Renal cortical epithelial cell (primary cell): ENCODE measurements at regions not wholly inside any gene's neighbourhood (a gene's known extent, or its start where the extent isn't known, plus 50 kb on each side); places are given as distances from the start of the nearest gene placed in this dataset.
A peak's percentile ranks its signal among the peaks of the same experiment; 100 is the strongest.

ENCODE experiments used
- DNase-seq: peaks from one replicate; pipeline ENCODE4 v3.0.0-alpha.2; 2011; ENCODE audit warnings: low read depth

DNA sequence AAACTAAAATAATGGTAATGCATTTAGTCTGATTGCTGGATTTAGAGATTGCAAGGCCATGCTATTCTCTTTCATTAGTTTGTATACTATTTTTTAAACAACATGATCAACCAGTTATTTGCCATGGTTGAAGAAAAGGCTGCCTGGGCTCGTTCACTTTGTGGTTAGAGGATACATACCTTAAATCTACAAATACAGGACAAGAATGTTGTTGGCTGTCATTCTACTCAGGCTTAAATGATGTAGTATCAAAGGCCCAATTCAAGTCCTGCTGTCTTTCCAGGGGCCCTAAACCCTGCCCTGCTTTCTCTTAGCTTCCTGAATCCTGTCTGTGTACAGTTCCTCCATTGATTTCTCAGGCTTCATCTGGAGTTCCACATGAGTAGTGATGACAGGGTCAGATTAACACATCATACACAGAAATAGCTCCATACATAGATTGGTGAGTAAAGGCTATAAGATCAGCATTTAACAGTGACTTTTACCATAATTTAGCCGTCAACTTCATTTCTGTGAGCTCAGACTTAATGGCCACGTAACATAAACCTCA, 114.9 kb upstream of the GPRIN3 start:
- DNase-seq, result peak; percentile 30

DNA sequence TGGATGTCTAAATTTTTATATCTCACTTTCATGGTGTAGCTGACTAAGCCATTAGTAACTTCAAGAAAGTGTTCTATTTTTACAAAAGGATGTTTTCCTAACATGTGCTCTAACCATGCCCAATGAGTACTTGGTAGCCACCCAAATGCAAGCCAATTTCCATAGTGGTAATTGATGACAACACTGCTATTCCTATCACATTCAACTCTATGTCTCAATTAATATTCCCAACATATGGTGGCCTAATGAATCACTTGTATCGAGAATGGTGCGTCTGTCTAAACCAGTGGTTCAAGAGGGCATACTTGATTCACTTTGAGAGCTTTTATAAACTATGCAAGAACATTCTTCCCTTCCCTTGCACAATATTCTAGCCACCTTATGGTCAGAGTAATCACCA, 112.9 kb upstream of the GPRIN3 start:
- DNase-seq, result no peak

DNA sequence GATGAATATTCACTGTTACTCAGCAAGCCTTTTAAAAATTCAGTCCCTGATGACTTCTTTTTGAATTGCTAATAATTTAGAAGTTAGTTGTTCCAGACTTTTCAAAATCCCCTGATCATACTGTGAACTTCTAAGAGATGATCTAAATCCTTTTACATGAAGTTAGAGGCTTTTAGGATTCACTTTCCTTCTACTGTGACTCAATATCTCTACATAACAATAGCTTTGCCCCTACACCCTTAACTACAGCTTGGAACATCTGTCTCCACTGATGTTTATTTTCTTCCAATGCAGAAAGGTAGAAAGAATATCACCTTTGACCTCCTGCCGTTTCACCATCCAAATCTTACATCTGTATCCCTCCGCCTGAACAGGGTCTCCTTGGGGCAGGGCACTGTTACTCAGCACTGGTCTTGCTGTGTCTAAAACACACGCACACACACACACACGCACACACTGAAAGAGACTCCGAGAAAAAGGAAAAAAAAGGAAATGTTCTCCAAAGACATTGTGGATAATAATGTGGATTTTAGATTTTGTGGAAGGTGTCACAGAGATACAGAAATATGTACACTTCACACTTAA, 111.6 kb upstream of the GPRIN3 start:
- no peak for DNase-seq

DNA sequence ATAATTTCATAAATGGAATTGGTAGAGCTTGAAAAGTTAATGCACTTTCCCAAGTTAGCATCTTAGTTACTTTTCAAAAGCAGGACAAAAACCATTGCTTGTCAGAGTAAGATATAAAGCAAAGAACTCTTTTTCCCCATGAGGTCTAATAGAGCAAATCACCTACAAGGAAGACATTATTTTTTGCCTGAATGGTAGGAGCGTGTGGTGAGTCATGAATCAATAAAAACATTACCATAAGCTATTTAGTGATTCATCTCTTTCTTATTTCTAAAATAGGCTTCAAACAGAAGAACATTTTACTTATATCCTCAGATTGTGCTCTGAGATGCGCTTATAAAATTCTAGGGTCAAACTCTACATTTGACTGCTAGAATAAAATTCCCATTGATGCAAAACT, 109.4 kb upstream of the GPRIN3 start:
- peak; percentile 65 for DNase-seq

DNA sequence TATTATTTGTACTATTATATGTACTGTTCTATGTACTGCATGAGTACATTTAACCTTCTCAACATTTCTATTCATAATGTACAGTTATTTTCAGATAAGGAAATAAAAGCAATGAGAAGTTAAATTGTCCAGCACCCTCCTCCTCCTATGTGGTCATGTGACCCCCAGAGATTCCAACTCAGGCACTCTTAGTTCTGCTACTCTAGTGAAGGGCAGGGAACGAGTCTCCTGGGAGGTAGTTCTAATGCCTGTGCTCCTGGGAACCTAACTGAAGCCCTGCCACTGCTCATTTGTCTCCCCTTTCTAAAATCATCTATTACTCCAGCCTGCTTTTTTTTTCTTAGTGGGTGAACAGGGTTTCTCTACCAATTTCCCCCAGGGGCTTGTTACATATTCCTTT, 105.9 kb upstream of the GPRIN3 start:
- DNase-seq, result no peak

DNA sequence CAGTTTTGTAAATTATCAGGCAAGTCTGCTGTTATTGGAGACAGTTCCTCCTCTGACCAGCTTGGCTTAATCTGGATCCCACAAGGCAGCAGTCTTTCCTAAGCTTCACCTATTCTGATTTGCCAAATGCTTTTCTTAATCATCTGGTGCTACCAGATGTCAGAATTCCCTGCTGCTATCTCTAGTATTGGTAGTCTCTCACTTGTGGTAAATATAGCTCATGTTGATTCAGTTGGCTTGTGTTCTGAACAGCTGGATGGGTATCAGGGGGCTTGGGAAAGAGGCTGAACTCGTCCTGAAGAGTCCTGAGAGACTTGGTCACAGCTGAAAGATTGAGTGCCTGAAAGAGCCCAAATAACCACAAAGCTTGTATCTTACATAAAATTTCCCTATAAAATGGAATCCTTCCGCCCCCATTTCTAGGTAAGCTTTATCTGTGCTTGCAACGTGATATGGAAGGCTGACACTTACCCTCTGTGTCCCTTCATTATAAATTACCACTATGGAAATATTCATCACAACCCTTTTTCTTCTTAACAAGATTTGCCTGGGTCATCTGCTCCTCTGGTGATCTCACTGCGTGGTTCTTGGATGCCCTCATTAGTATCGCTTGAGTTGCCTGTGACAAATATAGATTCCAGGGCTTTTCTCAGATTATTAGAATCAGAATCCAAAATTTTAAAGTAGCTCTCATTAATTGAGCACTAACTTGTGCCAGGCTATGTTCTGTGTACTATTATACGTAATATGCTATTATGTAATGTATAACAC, 104.1 kb upstream of the GPRIN3 start:
- DNase-seq, result no peak

DNA sequence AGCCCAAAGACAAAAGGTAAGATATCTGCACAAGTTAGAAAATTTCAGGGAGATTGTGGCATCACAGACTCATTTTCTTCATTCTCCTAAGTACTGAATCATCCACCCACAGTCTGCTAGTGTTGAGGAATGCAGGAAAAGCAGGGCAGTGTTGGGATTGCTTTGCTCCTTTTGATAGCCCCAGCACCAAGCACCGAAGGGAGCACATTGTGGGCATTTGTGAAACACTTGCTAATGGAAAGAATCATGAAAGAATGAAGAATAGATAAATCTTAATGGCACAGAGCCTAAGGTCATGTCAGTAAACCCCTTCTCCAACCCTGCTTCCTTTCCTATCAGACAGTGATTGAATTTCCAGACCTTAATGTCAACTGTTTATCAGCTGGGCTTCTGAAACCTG, 103.1 kb upstream of the GPRIN3 start:
- DNase-seq, result peak; percentile 92

DNA sequence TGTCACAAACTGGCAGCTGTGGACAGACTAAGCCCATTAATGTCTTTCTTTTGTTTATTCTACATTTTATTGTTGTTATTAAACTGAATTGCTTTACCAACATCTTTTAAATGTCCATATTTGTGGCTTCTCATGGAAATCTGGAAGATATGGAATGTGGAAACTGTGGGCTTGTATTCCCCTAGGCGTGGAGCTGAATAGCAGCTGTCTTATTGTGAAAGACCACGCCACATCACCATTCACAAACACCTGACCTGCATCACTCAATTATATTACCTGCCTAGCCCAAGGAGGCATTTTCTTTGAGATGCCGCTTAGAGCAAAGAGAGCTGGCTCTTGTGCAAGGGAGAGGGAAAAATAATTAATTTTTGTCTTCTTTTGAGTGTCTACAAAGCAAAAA, 96.9 kb upstream of the GPRIN3 start:
- no peak for DNase-seq

DNA sequence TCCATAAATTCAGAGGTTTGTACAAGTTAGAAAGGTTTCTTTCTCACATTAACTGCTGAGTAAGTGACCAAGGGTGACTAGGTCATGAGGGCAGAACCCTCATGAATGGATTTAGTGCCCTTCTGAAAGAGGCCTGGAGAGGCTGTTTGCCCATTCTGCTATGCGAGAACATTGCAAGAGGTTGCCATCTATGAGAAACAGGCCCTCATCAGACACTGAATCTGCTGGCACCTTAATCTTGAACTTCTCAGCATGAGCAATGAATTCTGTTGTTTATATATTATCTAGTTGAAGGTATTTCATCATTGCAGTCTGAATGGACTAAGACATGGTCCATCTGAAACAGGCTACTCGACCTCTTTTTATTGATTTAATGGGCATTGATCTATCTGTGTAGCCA, 96.2 kb upstream of the GPRIN3 start:
- peak; percentile 34 for DNase-seq

DNA sequence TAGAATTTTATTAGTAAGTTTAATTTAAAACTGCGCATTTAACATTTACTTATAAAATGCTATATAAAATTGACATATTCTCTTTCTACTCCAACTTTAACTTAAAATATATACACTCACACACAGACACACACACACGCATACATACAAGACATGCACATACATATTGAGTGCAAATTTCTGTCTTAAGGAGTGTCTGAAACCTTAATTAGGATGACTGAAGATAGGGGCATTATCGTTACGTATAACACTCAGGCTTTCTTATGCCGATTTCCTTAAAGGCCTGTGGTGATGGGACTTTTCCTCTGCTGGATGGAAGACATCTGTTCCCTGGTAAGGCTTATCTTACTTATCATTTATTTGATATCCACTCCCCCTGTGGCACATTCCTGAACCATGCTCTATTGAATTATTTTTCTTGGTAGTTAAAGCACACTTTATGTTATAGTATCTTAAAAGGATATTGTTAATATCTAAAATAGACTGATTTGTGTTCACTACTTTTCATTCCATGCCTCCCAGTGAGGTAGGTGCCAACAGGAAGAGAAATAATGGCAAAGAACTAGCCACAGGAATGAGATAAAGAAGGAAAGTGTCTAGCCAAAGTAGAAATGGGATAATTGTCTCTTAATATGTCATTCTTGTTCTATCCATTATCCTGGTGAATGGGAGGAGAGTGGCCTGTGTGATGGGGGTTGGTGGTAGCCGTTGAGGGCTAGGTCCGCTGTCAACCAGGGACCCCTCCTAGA, 92.9 kb upstream of the GPRIN3 start:
- no peak for DNase-seq

DNA sequence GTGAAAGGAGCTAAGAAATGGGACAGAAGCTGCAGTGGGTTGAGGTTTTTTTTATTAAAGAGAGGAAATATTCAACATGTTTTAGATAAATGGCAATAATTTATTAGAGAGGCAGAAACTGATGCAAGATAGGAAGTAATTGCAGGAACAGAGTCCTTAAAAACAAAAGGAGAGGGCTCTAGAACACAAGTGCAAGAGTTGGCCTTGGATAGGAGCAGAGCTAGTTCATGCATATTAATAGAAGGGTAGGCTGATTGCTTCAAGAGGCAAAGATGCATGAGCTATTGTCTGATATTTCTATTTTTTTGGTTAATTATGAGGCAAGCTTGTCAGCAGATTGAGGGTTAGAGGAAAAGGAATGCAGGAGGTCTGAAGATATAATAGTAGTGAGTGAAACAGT, 91.0 kb upstream of the GPRIN3 start:
- no peak for DNase-seq

DNA sequence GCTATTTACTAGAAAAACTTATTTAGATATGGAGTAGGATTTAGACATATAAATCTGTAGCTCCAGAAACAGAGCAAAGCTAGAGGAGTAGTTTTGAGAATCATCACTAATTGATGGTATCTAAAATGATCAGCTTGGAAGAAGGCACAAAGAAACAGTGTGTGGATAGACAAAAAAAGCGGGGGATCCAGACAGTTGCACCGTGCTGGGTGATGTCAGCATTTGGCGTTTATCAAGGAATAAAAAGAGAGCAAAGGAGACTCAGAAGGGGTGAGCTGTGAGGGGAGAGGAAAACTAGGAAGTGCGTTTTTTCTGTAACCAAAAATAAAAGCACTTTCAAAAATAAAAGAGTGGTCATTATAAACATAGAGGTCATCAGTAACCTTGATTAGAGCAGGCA, 90.5 kb upstream of the GPRIN3 start:
- no peak for DNase-seq

DNA sequence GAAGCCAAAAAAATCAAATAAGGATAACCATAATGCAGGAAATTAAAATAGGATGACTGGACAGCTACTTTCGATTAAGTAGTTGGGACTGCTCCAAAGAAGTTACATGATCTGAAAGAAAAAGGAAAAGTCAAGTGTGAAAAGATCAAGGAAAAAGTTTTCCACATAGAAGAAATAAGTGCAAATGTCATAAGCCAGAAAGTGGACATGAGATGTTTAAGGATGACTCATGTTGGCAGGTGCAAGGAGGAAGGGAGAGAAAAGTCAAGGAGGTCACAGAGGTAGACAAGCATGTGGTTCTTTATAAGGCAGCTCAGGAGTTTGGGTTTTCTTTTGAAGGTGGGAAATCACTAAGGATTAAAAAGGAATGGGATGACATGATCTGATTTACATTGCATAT, 89.8 kb upstream of the GPRIN3 start:
- DNase-seq, result peak; percentile 38

DNA sequence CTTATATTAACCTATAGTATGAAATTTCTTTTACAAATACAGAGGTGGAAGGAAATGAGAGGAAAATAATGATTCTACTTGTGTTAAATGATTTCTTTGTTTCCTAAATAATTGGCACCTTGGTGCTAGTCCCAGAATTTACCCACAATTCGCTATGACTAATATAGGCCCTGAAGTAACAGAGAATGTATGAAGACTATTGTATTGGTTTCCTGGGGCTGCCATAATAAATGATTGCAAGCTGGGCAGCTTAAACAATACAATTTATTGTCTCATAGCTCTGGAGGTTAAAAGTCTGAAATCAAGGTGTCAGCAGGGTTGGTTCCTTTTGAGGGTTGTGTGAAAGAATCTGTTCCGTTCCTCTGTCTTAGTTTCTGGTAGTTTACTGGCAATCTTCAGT, 74.8 kb upstream of the GPRIN3 start:
- no peak for DNase-seq

DNA sequence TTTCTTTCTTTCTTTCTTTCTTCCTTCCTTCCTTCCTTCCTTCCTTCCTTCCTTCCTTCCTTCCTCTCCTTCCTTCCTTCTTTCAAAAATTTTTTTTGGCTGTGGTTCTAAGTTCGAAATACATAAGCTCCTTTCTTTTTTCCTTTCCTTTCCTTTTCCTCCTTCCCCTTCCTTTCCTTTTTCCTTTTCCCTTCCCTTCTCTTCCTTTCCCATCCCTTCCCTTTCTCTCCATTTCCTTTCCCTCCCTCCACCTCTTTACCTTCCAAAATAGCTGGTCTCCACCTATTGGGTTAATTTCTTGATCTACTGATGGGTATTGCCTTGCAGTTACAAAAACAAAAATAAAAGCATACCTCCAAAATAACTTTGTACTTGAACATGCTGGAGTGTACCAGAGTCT, 73.4 kb upstream of the GPRIN3 start:
- no peak for DNase-seq

DNA sequence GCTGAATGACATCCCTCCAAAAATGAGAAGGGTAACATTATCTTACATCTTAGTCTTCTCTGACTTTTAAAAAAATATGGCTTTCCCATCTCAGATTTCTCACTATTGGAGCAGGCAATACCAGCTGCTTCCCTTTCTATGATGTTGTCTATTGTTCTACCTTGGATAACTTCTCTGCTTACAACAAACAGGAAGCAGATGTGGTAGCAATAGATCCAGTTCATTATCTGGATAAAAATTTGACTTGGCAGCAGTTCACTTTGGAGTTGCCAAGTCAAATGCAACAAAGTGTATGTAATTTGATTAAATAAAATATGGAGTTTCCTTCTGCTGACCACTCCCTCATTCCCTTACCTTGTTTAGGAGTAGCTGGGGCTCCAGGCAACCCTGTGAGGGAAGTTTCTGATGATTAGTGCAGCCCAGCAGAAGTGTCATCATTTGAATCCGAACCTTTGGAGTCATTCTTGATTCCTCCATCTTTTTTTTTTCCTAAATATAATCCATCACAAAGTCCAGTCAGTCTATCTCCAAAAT, 72.0 kb upstream of the GPRIN3 start:
- DNase-seq, result no peak

DNA sequence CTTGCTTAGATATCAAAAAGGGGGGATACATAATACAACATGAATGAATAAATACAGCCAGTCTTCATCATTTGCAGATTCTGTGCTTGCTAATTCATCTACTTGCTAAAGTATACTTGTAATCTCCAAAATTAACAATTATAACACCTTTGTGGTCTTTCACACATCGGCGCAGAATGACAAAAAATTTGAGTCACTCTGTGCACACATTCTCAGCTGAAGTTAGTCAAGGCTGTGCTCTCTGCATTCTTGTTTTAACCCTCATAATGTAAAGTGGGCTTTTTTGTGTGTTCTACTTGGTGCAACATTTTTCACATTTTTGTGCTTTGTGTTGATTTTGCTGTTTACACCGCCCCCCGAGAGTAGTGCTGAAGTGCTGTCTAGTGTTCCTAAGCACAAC, 65.8 kb upstream of the GPRIN3 start:
- DNase-seq, result no peak

DNA sequence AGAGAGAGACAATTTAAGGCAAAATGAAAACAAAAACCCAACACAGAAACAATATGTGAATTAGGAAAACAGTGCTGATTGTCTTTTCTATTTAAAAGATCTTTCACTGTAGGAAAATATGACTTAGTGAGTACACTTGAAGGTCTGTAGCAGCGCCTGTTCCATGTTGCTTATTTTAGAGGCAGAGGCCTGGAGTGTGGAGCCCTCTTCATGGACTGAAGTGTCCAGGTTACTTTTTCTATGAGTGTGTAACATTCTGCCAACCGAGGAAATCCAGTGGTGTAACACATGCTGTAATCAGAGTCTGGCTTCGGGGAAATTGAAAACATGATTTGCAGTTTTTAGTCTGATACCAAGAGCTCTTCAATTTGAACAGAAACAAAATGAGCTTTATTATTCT, 64.0 kb upstream of the GPRIN3 start:
- no peak for DNase-seq

DNA sequence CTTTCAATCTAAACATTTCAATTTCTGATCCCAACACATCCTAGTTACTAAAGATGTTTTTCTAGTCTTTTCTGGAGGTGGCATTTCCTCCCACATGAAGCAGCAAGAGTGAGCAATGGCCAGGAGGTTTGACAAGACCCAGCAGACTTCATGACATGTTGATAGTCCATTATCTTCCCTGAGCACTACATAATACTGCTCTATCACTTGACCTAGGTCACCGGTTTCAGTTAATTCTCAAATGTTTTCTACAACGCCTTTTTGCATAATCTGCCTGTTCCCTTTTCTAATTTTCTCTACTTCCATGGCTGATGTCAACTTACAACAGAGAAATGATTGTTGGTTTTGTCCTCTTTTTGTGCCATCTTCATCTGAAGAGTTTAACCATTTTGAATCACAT, 62.0 kb upstream of the GPRIN3 start:
- no peak for DNase-seq

DNA sequence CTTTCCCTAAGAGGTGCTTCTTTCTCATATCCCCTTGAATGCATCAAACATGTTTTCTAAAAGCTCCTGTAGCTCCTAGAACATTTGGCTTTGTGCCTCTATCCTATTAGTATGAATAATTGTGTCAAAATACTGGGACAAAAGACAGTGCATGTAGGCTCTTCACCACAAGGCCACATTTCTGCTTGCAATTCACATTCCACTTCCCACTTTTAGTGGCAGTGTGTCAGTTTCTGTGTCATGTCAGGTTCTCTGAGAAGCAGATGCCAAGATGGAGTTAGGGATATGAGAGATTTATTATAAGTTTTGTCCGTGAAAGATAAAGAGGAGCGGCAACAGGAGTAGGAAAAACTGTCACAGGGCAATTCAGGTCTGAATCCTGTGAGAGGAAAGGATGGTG, 61.3 kb upstream of the GPRIN3 start:
- no peak for DNase-seq

DNA sequence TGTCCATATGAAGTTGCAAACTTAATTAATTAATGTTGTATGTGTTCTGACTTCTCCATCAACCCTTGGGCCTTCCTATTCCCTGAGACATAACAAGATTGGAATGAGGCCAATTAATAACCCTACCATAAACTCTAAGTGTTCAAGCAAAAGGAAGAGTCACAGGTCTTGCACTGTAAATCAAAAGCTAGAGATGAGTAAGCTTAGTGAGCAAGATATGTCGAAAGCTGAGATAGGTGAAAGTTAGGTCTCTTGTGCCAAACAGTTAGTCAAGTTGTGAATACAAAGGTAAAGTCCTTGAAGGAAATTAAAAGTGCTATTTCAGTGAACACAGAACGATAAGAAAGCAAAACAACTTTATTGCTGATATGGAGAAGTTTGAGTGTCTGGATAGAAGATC, 58.2 kb upstream of the GPRIN3 start:
- peak; percentile 59 for DNase-seq

DNA sequence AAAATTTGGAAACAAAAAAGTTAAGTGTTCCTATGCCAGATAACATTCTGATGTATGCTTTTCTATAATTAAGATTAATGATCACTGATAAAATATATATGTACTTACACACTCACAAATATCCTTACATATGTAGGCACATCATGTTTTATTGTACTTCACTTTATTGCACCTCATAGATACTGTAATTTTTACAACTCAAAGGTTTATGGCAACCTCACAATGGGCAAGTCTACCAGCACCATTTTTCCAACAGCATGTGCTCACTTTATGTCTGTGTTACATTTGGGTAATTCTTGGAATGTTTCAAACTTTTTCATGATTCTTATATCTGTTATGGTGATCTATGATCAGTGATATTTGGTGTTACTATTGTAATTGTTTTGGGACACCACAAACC, 57.8 kb upstream of the GPRIN3 start:
- no peak for DNase-seq

DNA sequence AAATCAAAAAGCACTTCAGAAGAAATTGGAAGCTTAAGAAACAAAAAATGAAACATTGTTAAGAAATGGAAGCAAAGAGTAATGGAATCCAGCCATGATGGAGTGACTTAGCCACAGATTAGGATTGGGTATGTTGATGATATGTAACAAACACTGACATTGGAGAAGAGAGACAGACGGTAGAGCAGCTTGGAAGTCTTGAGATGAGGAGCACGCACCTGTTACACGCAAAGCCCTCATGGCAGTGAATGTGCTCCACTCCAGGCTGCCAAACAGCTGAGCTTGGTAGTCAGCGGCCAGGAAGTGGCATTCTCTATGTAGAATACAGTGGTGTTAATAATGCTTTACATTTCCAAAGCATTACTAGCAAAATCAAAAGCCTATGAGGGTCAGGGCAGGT, 56.9 kb upstream of the GPRIN3 start:
- no peak for DNase-seq
